Thyroid gland (tissue), 4 donors: ENCODE measurements at regions not wholly inside any gene's neighbourhood (a gene's known extent, or its start where the extent isn't known, plus 50 kb on each side); places are given as distances from the start of the nearest gene placed in this dataset. TPM values are rescaled to one million over a fixed set of nuclear protein-coding genes. Genes with fewer than 3 reads are reported as not detected.

Source experiments
- DNase-seq, 2 donors: peaks; one replicate each; pipeline ENCODE4 v3.0.0-alpha.2; 2019
- H3K27ac ChIP-seq, 3 donors: fragments of 200-600 bp; sonication (generic); 1 replicate in 2 of 3; 2 replicates in 1 of 3; pipeline ENCODE4 v1.5.1; 2016 to 2019; ENCODE audit warnings: mild to moderate bottlenecking in 1 of 3, moderate library complexity in 1 of 3
- H3K27me3 ChIP-seq: fragments of 200-600 bp; sonication (generic); one replicate; pipeline ENCODE4 v1.5.1; 2019
- H3K36me3 ChIP-seq, 2 donors: fragments of 200-600 bp; sonication (generic); one replicate each; pipeline ENCODE4 v1.5.1; 2016 to 2019
- H3K4me1 ChIP-seq, 2 donors: fragments of 200-600 bp; sonication (generic); one replicate each; pipeline ENCODE4 v1.5.1; 2017 to 2019
- H3K4me3 ChIP-seq, 3 donors: fragments of 200-600 bp; sonication (generic); replicated peaks in 1 of 3; 1 replicate in 2 of 3; 2 replicates in 1 of 3; pipeline ENCODE4 v1.5.1; 2016; ENCODE audit warnings: mild to moderate bottlenecking in 1 of 3
- H3K9me3 ChIP-seq: fragments of 200-600 bp; sonication (generic); one replicate; pipeline ENCODE4 v1.5.1; 2017
- POLR2A ChIP-seq, 2 donors: fragments of 450-650 bp; IDR thresholded peaks; one replicate each; pipeline ENCODE4 v1.6.1; 2017; ENCODE audit warnings: antibody characterized with exemption in 2 of 2, mild to moderate bottlenecking in 2 of 2, moderate library complexity in 1 of 2
- WGBS, 2 donors: methylation state at CpG; one replicate each; pipeline ENCODE4 v1.1.5; 2017; 5-methylcytosine and 5-hydroxymethylcytosine counted together
- intact Hi-C: fragments of 100-400 bp; cut with DNase I; formaldehyde crosslinking; loops from one replicate; pipeline ENCODE4 v1.15.1; 2023
- small RNA-seq: library from RNA; depleted of rRNA; stranded (forward); fragments of <200 nt; gene quantifications from one replicate; pipeline ENCODE3, GENCODE V24; 2016
- TF ChIP-seq, protein P1 (sequence below), 6 experiments: fragments of 200-600 bp in 3 of 6; fragments of 450-650 bp in 3 of 6; sonication (generic) in 3 of 6; IDR thresholded peaks; one replicate each; pipeline ENCODE4 v1.5.1; 2016 to 2019; ENCODE audit warnings: antibody characterized with exemption in 6 of 6, mild to moderate bottlenecking in 2 of 6, inconsistent platforms in 1 of 6, moderate library complexity in 1 of 6

DNA sequence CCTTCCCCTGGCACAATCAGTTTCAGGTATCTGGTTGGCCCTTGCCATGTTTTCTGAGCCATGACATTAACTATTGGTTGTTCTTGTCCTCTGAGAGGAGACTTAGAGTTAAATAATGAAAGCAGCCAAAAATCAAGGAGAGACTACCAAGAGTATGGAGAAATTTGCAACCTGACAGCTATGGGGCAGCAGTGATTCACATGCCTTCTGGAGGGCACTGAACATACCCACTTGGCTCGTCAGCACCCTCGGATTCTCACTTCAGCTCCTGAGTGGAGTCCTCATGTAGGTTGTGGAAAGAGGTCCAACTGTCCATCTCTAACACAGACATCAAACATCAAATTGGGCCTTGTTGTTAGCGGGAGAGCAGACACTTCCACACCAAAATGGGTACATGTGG, 265.6 kb downstream of the EBLN2 start:
- Histone ChIP-seq H3K4me1 (no peaks in the 10 kb centered on the region), H3K36me3 (no peaks in the 10 kb centered on the region), H3K27ac (no peak overlapping the region), H3K4me3 (no peak overlapping the region), H3K27me3 (no peaks in the 10 kb centered on the region), H3K9me3 (no peaks in the 10 kb centered on the region)
- DNase-seq, result no peak
- 77 to 84% methylated on average over 3 of the region's 3 CpGs for WGBS, 2 donors
- TF ChIP-seq POLR2A (IDR thresholded peaks at IDR 0.05), result no peak
- TF ChIP-seq, protein P1, sequence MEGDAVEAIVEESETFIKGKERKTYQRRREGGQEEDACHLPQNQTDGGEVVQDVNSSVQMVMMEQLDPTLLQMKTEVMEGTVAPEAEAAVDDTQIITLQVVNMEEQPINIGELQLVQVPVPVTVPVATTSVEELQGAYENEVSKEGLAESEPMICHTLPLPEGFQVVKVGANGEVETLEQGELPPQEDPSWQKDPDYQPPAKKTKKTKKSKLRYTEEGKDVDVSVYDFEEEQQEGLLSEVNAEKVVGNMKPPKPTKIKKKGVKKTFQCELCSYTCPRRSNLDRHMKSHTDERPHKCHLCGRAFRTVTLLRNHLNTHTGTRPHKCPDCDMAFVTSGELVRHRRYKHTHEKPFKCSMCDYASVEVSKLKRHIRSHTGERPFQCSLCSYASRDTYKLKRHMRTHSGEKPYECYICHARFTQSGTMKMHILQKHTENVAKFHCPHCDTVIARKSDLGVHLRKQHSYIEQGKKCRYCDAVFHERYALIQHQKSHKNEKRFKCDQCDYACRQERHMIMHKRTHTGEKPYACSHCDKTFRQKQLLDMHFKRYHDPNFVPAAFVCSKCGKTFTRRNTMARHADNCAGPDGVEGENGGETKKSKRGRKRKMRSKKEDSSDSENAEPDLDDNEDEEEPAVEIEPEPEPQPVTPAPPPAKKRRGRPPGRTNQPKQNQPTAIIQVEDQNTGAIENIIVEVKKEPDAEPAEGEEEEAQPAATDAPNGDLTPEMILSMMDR (IDR thresholded peaks at IDR 0.05), result no peak
- intact Hi-C loops, result no loop called here

Small RNA genes in the stretch of these regions (small RNA-seq; reads per million reads assigned to genes)
- not detected for gene RNU6-1270P
